NCI-H1048 (cell line): ENCODE measurements at regions not wholly inside any gene's neighbourhood (a gene's known extent, or its start where the extent isn't known, plus 50 kb on each side); places are given as distances from the start of the nearest gene placed in this dataset.
"Not testable (repeated sequence)": the region's sequence is repeated elsewhere in the genome, so short reads cannot be mapped to it uniquely, and the experiment has no call there.

Experiments used
- DNase-seq: peaks from one replicate; lab custom pipeline; 2025; lab: John Stamatoyannopoulos, UW

DNA sequence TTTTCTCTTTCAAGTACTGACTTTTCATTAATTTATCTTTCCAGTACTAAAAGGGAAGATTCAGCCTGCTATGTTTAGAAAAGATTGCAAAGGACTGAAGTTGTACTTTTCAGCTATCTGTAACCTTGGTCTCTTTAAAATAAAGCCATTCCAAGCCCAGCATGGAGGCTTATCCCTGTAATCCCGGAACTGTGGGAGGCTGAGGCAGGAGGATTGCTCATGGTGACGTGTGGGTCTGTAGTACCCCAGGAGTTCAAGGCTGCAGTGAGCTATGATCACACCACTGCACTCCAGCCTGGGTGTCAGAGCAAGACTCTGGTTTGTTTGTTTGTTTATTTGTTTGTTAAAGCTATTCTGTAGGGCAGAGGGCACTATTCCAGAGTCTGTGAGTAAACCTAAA, 50.6 kb upstream of the TMEM170B start:
- no peak for DNase-seq

DNA sequence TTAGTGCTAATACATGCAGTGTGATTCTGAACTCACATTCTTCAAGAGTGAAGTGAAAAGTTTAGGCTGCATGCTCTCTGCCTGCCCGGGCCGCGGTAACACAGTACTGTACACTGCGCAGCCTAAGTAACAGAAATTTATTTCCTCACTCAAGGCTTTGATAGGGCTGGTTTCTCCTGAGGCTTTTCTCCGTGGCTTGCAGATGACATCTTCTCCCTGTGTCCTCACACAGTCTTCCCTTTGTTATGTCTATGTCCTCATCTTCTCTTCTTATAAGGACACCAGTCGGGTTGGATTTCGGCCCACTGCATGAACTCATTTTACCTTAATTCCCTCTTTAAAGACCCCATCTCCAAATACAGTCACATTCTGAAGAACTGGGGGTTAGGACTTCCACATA, 51.1 kb upstream of the TMEM170B start:
- DNase-seq, result no peak

DNA sequence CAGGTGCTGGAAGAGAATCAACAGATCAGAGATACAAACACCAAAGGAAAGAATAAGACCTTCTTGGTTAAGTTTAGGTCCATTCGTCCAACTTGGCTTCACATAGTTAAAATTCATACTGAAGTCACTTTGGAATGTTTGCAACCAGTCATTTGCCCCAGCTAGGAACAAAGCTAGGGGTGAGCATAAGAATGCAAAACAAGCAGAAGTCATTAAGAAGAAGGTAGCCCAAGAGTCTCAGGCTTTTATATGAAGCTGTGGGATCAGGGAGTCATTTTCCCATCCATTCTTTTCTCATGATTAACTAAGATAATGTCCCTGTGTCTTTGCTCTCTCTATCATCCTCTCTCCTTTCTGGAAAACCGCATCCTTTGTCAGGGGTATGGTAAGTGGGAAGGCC, 51.5 kb upstream of the TMEM170B start:
- DNase-seq, result no peak

DNA sequence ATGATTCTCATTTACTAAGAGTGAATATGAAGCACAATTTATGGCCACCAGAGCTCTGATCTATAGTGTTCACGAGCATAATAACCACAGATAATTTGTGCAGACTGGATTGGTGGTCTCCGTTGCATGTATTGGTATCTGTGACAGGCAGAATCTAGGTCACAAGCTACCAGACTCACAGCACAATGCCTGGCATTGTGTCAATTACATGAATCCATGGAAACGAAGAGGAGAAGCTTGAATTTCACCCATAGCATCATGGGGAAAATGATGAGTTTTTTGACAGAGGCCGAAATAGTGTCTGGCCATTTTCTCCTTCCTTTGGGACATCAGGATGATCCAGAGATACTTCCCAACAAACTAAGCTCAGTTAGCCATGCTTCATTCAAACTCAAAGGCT, 52.3 kb upstream of the TMEM170B start:
- no peak for DNase-seq

DNA sequence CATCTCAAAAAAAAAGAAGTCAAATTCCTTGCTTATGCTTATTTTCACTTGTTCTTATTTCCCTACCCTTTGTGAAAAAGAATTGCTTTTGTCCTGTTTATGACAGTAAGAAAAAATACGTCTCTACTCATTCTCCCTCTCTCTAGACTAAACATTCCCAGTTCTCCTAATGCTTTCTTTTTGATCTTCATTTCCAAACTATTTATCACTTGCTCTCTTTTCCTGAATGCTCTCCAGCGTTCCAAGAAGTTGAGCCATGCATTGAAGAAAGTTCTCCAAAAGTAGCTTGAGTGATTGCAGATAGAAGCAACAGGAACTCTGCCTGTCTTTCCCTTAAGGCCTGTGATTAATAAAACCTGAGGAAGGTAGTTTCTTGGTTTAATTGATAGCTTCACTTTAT, 53.1 kb upstream of the TMEM170B start:
- no peak for DNase-seq

DNA sequence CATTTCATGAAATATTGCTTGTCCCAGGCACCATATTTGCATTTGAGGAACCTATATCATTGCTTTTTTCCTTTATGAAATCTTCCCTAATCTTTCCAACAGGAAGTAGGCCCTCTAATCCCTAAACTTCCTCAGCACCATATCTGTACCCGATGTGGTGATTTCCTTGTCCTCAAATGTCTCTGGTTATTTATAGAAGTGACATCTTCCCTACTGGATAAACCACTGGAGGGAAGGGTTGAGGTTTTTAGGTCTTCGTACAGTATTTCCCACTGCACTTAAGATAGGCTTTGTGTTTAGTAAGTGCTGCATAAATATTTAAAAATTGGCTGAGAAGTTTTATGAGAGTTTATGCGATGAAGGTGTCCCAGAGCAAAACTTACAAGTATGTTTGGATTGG, 54.9 kb upstream of the TMEM170B start:
- no peak for DNase-seq

DNA sequence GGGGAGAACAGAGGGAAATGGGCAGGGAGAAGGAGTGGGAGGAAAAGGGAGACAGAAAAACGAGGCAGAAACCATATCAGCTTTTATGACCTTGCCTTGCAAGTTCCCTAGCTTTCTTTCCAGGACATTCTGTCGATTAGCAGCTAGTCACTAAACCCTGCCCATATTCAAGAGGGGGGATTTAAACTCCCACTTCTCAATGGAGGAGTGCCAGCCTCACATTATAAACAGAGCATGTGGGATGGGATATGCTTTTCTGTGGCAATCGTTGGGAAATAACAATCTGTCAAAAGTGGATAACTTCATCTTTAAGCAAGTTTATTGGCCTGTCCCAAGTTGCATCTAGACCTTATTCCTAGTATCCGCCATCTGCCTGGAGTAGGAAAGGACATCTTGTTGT, 57.0 kb upstream of the TMEM170B start:
- DNase-seq, result no peak

DNA sequence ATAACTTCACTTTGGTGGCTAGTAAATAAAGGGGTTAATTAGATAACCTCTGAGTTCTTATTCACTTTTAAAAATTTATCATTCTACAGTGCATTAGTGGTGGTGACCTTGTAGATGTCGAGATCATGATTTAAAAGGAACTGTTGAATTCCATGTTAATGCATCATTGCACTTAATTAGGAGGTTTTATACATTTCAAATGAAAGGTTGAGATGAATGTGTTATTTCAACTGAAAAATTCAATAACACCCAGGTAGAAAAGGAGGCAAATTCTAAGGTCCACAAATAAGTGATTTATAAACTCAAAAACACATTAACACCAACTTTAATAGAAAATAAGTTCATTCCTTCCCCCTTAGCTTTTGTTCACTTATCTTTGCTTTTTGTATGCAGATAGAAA, 58.3 kb upstream of the TMEM170B start:
- no peak for DNase-seq

DNA sequence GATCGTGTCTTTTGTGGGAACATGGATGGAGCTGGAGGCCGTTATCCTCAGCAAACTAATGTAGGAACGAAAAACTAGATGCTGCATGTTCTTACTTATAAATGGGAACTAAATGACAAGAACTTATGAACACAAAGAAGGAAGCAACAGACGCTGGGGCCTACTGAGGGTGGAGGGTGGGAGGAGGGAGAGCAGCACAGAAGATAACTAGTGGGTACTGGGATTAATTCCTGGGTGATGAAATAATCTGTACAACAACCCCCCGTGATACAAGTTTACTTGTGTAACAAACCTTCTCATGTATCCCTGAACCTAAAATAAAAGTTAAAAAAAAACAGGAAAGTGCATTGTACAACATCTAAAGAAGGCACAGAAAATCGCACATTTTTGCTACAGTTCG, 59.0 kb upstream of the TMEM170B start:
- no peak for DNase-seq

DNA sequence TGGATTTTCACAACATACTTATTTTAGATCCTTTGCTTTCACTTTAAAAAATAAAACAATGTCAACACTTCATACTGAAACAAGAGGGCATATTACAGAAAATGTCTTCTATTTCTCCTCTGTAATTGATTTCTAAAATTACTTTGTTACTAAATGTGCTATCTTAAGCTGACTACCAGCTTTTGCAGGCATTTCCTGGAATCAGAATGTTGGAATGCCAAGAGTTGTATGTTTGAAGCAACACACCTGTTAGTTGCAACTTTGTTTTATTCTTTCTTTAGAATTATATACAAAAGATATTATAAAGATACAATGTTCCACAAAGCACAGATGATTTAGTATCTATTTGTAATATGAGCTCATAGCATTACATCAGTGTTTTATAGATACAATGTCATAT, 62.5 kb upstream of the TMEM170B start:
- no peak for DNase-seq

DNA sequence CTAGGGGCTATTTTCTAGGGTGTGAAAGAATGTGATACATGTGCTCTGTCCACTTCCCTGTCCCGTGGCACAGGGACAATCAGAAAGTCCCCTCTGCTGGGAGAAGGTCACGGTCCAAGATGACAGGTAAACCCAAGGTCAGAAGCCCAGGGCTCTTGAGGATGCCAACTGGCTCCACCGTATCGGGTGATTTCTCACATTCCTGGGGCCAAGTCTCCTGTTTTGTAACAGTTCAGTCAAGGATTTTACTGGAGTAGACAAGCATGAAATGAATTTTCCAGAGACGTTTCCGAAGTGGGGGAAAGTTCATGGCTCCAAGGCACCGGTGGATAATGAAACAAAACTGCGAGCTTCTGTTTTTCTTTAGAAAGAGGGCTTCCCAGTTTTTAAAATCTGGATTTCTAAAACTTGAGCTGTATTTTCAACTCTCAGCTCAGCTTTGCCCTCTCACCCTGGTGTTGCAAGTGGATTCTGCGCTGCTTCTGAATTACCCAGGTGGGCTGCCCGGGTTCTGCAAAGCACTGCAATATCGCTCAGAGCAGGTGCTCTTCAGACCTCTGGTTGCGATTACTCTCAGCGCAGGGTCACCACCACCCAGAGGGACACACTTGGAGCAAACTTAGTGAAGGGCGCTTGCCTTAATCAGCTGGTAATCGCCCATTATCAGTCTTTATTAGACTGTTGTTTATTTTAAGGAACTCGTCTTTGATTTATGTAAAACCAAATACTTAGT, 64.4 kb upstream of the TMEM170B start:
- DNase-seq, result no peak

DNA sequence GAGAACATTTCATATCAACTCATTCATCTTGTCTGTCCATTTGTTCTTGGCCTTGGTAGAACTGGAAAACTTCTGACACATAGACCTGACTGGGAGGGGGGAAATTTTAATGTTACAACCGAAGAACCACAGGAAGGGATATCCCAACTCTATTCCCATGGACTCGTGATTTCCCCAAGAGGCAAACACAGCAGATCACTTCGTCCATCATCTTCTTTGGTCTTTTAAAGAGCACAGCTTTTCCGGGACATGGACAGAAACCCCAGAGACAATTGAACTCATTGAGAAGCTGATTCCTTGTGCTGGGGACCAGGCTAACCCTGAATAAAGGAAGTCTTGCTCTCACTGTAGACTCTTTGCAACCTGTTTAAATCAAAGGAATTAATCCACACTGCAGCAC, 66.3 kb upstream of the TMEM170B start:
- no peak for DNase-seq

DNA sequence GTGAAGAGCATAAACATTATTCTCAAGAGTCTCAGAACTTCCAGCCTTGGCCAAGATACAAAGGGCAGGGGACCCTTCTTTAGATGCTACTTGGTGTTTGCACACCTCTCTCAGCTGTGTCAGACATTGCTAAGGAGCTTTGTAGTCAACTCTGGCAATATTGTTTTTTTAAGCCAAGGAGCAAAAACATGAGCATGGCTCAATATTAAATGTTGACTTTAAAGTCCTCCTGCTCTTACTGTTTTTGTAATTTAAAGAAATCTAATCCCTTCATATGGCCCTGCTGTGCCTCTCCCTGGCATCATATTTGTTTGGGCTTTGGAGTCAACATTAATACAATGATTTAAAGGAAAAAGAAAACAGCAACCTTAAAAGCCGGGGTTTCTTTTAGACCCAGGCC, 67.9 kb upstream of the TMEM170B start:
- DNase-seq, result no peak

DNA sequence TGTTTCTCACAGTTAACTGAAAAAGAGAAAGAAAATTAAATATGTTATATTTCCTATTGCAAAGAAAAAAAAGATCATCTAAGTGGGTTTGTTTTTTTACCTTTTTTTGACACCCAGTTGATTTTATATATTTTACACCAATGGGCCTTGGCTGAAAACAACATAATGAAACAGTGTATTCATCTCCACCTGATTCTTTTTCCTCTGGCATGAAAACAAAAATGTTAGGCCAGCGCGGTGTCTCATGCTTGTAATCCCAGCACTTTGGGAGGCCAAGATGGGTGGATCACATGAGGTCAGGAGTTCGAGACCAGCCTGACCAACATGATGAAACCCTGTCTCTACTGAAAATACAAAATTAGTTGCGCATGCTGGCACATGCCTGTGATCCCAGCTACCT, 69.3 kb upstream of the TMEM170B start:
- not testable (repeated sequence) for DNase-seq

DNA sequence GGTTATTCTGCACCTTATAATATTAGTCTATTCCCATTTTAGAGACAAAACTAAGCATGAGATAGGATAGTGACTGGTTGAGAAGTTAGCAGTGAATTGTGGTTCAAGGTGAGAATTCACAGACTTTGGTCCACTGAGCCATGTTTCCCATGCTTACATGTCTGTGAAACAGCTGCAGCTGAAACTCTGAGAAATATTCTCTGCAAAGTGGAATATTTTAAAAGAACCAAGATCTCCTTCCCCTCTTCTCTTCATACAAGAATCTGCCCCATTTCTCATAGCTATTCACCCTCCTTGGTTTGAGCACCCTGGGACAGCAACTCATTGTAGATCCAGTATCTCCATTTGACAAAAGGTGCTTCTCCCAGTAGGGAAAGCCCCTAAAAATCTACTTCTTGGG, 70.2 kb upstream of the TMEM170B start:
- DNase-seq, result no peak

DNA sequence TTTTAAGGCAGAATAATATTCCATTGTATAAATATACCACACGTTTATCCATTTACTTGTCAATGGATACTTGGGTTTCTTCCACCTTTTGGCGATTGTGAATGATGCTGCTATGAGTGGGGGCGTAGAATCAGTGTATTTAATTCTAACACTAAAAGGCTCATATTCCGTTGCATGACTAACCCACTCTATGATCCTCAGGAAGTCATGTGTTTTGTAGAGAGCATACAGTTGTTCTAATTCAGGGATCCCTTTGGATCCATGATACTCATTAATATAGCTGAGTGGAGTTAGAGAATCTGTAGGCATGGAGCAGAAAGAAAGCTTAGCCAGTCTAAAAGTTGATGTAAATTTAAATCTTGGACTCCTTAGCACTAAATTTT, 74.2 kb upstream of the TMEM170B start:
- DNase-seq, result no peak

DNA sequence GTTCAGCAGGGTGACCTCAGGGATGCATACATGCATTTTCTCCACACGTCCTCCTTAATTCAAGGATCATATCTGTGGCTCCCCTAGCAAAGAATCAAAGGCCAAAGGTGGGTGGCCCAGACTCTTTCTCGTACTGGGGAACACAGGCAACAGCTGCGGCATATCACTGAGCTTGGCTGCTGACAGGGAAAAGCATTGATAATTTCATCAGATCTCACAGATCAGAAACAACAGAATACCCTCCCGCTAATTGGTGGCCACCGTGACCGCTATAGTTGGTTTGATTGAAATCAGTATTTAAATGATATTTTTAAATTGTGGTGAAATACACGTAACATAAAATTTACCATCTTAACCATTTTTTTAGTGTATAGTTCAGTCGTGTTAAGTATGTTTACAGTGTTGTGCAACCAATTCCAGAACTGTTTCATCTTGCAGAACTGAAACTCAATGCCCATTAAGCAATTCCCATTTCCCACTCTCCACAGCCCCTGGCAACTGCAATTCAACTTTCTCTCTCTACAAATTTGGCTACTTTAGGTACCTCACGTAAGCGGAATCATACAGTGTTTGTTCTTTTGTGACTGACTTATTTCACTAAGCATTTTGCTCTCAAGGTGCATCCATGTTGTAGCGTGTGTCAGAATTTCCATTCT, 74.7 kb upstream of the TMEM170B start:
- DNase-seq, result no peak

DNA sequence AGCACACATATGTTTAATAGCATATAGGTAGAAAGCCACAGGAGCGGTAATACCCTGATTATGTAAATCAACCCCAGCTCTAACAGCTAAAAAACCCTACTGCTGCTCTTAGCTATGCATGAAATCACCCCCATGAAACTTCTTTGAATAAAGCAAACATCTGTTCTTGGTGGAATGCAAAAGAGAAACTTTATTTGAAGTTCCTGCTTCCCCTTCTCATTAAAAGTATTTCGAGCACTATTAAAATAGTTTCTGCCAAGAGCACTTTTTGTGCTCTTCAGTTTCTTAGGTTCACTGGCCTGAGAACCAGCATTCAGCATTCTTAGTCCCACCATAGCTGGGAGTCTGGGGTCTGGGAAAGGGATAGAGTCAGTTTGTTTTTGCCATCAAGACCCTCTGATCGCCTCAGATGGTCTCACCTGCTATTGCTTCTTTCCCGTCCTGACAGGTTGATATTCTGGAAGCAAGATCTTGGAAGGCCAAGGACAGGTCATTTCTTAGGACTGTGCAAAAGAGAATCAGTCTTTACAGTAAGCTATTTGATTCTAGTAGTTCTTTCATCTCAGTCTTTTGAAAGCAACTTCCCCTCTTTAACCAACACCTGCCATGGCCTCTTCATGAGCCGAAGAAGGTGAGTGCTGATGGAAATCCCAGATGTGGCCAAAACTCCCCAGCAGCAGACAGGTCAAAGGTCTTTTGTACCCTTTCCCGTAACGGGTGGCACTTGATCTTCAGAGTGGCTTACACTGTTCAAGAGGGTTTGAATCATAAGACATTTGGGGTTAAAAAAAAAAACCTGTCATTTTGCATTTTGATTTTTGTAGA, 76.5 kb upstream of the TMEM170B start:
- no peak for DNase-seq

DNA sequence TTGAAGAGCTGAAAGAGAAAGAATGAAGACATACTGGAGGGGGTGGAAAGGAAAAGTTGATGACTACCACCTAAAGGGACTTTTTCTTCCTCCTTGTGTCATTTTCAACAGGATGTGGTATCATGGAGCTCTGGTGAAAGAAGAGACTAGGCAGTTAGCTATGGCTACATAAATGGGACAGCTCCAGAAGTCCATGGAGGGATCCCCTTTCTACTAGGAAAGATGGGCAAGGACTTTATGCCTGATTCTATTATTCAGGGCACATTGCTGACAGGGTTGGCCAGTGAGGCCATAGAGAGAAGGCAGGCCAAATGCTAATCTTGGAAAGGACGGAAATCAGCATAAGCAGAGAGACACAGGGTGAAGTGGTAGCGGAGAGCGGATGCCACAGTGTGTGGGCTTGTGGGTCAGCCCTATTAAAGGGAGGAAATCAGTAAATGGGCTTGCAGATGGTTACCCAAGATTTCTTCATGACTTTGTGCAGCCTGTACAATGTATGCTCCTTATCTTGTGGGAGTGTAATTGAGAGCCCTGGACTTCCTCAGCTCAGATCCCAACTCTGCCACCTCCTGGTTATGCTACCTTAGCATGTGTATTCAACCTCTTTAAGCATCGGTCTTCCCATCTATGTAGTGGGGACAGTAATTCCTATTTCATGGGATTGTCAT, 77.4 kb upstream of the TMEM170B start:
- no peak for DNase-seq

DNA sequence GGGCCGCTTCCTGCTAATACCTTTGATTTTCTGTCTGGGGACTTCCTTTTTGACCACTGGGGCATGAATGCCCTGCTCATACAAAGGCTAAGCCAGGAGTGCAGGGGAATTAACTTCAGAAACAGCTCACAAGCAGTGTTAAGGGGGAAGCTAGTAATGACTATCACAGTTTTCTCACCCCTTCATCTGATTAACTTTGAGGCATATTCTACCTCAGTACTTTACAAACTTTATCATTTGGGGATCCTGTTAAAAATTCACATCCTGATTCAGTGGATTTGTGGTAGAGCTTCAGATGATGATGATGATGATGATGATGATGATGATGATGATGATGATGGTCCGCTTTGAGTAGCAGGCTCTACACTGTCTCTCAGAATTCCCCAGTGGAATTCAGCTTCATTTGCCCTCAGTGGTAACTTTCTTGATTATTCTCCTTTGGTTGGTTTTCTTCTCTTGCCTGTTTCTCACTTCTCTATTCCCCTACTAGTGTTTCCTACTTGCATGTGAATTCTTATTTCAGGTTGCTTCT, 78.4 kb upstream of the TMEM170B start:
- no peak for DNase-seq

DNA sequence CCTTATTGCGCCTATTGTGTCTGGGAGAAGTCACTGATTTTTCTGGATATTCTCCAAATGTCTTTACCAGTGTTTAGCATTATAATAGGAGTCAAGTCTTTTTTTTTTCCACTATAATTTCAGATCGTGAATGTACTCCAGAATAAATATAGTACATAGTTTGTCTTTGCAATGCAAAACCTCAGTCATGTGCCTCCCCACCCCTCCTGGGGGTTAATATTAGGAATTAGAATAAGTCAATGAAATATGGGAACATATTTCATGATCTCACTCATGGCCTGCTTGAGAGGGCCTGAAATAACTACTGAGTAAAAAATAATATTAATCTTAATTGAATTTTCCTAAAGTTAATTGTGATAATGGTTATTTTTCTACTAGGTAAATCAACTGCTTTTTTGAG, 79.0 kb upstream of the TMEM170B start:
- no peak for DNase-seq

DNA sequence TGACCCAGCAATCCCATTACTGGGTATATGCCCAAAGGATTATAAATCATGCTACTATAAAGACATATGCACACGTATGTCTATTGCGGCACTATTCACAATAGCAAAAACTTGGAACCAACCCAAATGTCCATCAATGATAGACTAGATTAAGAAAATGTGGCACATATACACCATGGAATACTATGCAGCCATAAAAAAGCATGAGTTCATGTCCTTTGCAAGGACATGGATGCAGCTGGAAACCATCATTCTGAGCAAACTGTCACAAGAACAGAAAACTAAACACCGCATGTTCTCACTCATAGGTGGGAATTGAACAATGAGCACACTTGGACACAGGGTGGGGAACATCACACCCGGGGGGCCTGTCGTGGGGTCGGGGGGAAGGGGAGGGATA, 80.1 kb upstream of the TMEM170B start:
- not testable (repeated sequence) for DNase-seq
